RPMI7951 (cell line): ENCODE measurements at regions not wholly inside any gene's neighbourhood (a gene's known extent, or its start where the extent isn't known, plus 50 kb on each side); places are given as distances from the start of the nearest gene placed in this dataset.
A peak's percentile ranks its signal among the peaks of the same experiment; 100 is the strongest.

ENCODE experiments used
- DNase-seq: peaks from one replicate; pipeline ENCODE4 v3.0.0-alpha.2; 2012; ENCODE audit warnings: low read depth

GRCh38 chr2:75389271-75389670 lies 171.5 kb downstream of the EVA1A start:
- DNase-seq: no peak

GRCh38 chr2:75381032-75381431 lies 179.7 kb downstream of the EVA1A start:
- DNase-seq: peak; percentile 27

- DNase-seq: no peak
Observed at GRCh38 chr2:75379476-75380210, 180.3 kb upstream of the TACR1 start.

- peak; percentile 77 for DNase-seq
Observed at GRCh38 chr2:75375646-75376582, 176.6 kb upstream of the TACR1 start.

- DNase-seq: peak; percentile 67
Observed at GRCh38 chr2:75374414-75374957, 175.2 kb upstream of the TACR1 start.

GRCh38 chr2:75367401-75367800 lies 168.1 kb upstream of the TACR1 start:
- no peak for DNase-seq

GRCh38 chr2:75361486-75361885 lies 162.2 kb upstream of the TACR1 start:
- DNase-seq: no peak

GRCh38 chr2:75360945-75361344 lies 161.6 kb upstream of the TACR1 start:
- DNase-seq: no peak

GRCh38 chr2:75356865-75357264 lies 157.5 kb upstream of the TACR1 start:
- no peak for DNase-seq

- no peak for DNase-seq
Observed at GRCh38 chr2:75353131-75353530, 153.8 kb upstream of the TACR1 start.

GRCh38 chr2:75348307-75348706 lies 149.0 kb upstream of the TACR1 start:
- DNase-seq: no peak

- no peak for DNase-seq
Observed at GRCh38 chr2:75344146-75344545, 144.8 kb upstream of the TACR1 start.

- no peak for DNase-seq
Observed at GRCh38 chr2:75342504-75343175, 143.3 kb upstream of the TACR1 start.

- DNase-seq: peak; percentile 18
Observed at GRCh38 chr2:75340560-75340959, 141.2 kb upstream of the TACR1 start.

GRCh38 chr2:75338461-75338860 lies 139.1 kb upstream of the TACR1 start:
- DNase-seq: no peak

- no peak for DNase-seq
Observed at GRCh38 chr2:75337619-75338018, 138.3 kb upstream of the TACR1 start.

GRCh38 chr2:75337016-75337415 lies 137.7 kb upstream of the TACR1 start:
- no peak for DNase-seq

GRCh38 chr2:75336451-75336850 lies 137.1 kb upstream of the TACR1 start:
- no peak for DNase-seq

- no peak for DNase-seq
Observed at GRCh38 chr2:75334076-75334475, 134.8 kb upstream of the TACR1 start.

- DNase-seq: no peak
Observed at GRCh38 chr2:75333646-75334045, 134.3 kb upstream of the TACR1 start.

- no peak for DNase-seq
Observed at GRCh38 chr2:75328156-75328555, 128.8 kb upstream of the TACR1 start.

GRCh38 chr2:75327334-75327733 lies 128.0 kb upstream of the TACR1 start:
- no peak for DNase-seq
